DOHH2 (cell line): ENCODE measurements at regions not wholly inside any gene's neighbourhood (a gene's known extent, or its start where the extent isn't known, plus 50 kb on each side); places are given as distances from the start of the nearest gene placed in this dataset.

Source experiments
- H3F3A ChIP-seq: fragments of 200-600 bp; sonication (generic), shearing (Covaris generic); 2 replicates; pipeline ENCODE4 v1.6.0; 2016; ENCODE audit warnings: antibody characterized with exemption, mild to moderate bottlenecking; ENCODE audit not compliant: control insufficient read depth, insufficient read depth
- H3K27ac ChIP-seq: fragments of 200-600 bp; sonication (generic); 2 replicates; pipeline ENCODE4 v1.5.1; 2014; ENCODE audit warnings: low read depth, mild to moderate bottlenecking, low read length, moderate library complexity
- H3K27me3 ChIP-seq: fragments of 200-600 bp; sonication (generic); 2 replicates; pipeline ENCODE4 v1.6.1; 2014; ENCODE audit warnings: mild to moderate bottlenecking, low read length, mixed read lengths; ENCODE audit not compliant: control insufficient read depth
- H3K36me3 ChIP-seq: fragments of 200-600 bp; sonication (generic); 2 replicates; pipeline ENCODE4 v1.6.1; 2014; ENCODE audit warnings: mild to moderate bottlenecking, low read length, moderate library complexity, mixed read lengths; ENCODE audit not compliant: control insufficient read depth
- H3K4me1 ChIP-seq: fragments of 200-600 bp; sonication (generic); 2 replicates; pipeline ENCODE4 v1.6.1; 2014; ENCODE audit warnings: mild to moderate bottlenecking, low read length, mixed read lengths; ENCODE audit not compliant: control insufficient read depth
- H3K4me2 ChIP-seq: fragments of 200-600 bp; sonication (generic); 2 replicates; pipeline ENCODE4 v1.6.0; 2014; ENCODE audit warnings: mild to moderate bottlenecking, low read length, moderate library complexity
- H3K4me3 ChIP-seq: fragments of 200-600 bp; sonication (generic); 2 replicates; pipeline ENCODE4 v1.5.1; 2014; ENCODE audit warnings: mild to moderate bottlenecking, low read length, mixed read lengths
- H3K79me2 ChIP-seq: fragments of 200-600 bp; sonication (generic); 2 replicates; pipeline ENCODE4 v1.6.1; 2014; ENCODE audit warnings: mild to moderate bottlenecking, low read length, mixed read lengths; ENCODE audit not compliant: control insufficient read depth
- H3K9me2 ChIP-seq: fragments of 200-600 bp; sonication (generic); replicated peaks from 2 replicates; pipeline ENCODE4 v1.6.1; 2014; ENCODE audit warnings: mild to moderate bottlenecking, low read length, mixed read lengths; ENCODE audit not compliant: control insufficient read depth
- H3K9me3 ChIP-seq: fragments of 200-600 bp; sonication (generic); 2 replicates; pipeline ENCODE4 v1.6.1; 2014; ENCODE audit warnings: antibody characterized with exemption, low read length, mixed read lengths; ENCODE audit not compliant: control insufficient read depth, insufficient read depth
- H4K20me1 ChIP-seq: fragments of 200-600 bp; sonication (generic); 2 replicates; pipeline ENCODE4 v1.6.0; 2014; ENCODE audit warnings: low read depth, mild to moderate bottlenecking, antibody characterized with exemption, low read length, moderate library complexity; ENCODE audit not compliant: control insufficient read depth, insufficient read depth
- EZH2phosphoT487 ChIP-seq: fragments of 200-600 bp; sonication (generic); IDR thresholded peaks from 2 replicates; pipeline ENCODE4 v1.6.1; 2017; ENCODE audit warnings: borderline replicate concordance, mild to moderate bottlenecking, antibody characterized with exemption, low read length, moderate library complexity, mixed read lengths
- TF ChIP-seq, protein P1 (sequence below): fragments of 200-600 bp; sonication (generic); IDR thresholded peaks from one replicate; pipeline ENCODE4 v1.5.1; 2014; ENCODE audit warnings: antibody characterized with exemption, mild to moderate bottlenecking, low read depth, low read length; ENCODE audit not compliant: poor library complexity, severe bottlenecking

DNA sequence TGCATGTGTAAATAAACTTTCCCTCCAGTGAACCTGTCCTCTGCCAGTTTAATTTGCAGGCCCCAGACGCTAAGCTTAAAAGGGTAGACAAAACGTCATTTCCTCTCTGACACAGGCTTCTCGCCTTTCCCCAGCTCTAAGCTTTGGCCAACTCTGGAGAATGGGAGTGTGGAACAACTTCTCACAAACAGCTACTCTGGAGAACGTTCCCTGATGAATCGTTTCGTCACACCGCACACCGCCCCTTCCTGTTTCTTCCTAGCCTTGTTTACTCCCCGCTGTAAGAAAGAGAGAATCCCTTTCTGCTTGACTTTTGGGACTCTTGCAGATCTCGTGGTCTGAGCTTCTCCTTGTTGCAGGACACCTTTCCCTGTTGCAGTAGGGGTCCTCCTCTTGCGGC is 564.2 kb downstream of the TCERG1L start:
- no peaks in the 10 kb centered on the region for H3K9me3 ChIP-seq
- H3K79me2 ChIP-seq = no peaks in the 10 kb centered on the region
- no peak overlapping the region for H3K4me2 ChIP-seq
- H3K36me3 ChIP-seq = no peaks in the 10 kb centered on the region
- no peaks in the 10 kb centered on the region for H3K9me2 ChIP-seq
- no peaks in the 10 kb centered on the region for H3F3A ChIP-seq
- no peaks in the 10 kb centered on the region for H3K27me3 ChIP-seq
- no peaks in the 10 kb centered on the region for H4K20me1 ChIP-seq
- TF ChIP-seq, protein P1, sequence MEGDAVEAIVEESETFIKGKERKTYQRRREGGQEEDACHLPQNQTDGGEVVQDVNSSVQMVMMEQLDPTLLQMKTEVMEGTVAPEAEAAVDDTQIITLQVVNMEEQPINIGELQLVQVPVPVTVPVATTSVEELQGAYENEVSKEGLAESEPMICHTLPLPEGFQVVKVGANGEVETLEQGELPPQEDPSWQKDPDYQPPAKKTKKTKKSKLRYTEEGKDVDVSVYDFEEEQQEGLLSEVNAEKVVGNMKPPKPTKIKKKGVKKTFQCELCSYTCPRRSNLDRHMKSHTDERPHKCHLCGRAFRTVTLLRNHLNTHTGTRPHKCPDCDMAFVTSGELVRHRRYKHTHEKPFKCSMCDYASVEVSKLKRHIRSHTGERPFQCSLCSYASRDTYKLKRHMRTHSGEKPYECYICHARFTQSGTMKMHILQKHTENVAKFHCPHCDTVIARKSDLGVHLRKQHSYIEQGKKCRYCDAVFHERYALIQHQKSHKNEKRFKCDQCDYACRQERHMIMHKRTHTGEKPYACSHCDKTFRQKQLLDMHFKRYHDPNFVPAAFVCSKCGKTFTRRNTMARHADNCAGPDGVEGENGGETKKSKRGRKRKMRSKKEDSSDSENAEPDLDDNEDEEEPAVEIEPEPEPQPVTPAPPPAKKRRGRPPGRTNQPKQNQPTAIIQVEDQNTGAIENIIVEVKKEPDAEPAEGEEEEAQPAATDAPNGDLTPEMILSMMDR = no peak
- no peak for TF ChIP-seq EZH2phosphoT487
- no peak overlapping the region for H3K4me3 ChIP-seq
- H3K27ac ChIP-seq = no peak overlapping the region
- no peaks in the 10 kb centered on the region for H3K4me1 ChIP-seq

DNA sequence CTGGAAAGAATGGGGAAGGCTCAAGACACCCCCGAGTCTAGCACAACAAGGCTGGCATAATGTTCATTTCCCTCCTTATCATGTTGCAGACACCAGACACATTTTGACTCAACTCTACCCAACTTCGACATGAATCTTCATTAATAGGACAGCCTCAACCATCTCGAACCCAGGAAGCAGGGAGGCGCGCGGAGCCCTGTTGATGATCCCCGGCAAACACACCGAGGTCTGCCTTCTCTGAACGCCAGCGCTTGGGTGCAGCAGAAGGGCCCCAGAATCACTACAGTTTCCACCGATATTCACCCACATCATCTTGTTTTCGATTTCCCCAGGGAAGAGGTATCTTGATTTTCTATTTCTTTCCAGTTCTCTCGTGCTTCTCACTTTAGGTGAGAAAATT is 563.6 kb downstream of the TCERG1L start:
- Histone ChIP-seq H4K20me1 (no peaks in the 10 kb centered on the region), H3K4me1 (no peaks in the 10 kb centered on the region), H3K79me2 (no peaks in the 10 kb centered on the region), H3K27me3 (no peaks in the 10 kb centered on the region), H3K27ac (no peak overlapping the region), H3K9me3 (no peaks in the 10 kb centered on the region), H3K9me2 (no peaks in the 10 kb centered on the region), H3K4me3 (no peak overlapping the region), H3K36me3 (no peaks in the 10 kb centered on the region), H3K4me2 (no peak overlapping the region), H3F3A (no peaks in the 10 kb centered on the region)
- TF ChIP-seq, protein P1 = no peak
- no peak for TF ChIP-seq EZH2phosphoT487

DNA sequence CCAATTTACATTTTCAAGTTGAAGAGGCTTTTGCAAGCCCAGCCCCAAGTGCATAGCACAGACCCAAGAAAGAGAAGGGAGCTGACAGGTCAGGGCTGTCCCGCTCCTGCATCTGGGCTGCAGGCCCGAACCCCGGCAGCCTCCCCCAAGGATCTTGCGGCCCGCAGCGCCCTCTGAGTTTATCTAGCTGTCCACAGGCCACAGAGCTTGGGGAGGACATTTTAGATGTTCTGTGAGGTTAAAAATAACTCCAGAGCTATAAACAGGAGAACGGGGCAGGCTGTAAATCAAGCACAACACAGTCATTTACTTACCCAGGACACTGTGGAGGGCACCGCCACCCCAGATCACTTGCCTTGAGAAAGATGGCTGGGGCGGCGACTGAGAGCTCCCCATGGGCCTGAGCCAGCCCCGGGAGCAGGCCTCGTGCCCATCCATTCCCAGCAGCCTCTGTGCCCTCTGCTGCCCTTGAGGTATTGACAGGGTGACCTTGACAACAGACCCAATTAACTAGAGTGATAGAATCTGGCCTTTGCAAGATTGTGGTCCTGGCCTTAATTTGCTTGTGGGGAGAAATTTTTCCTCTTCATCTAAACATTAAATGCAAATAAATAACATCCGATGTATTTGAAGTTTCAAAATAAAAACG is 563.0 kb downstream of the TCERG1L start:
- Histone ChIP-seq H3K9me3 (no peaks in the 10 kb centered on the region), H3K36me3 (no peaks in the 10 kb centered on the region), H3K9me2 (no peaks in the 10 kb centered on the region), H3K27ac (no peak overlapping the region), H3K79me2 (no peaks in the 10 kb centered on the region), H3K27me3 (no peaks in the 10 kb centered on the region), H3K4me1 (no peaks in the 10 kb centered on the region), H3F3A (no peaks in the 10 kb centered on the region), H3K4me2 (no peak overlapping the region), H4K20me1 (no peaks in the 10 kb centered on the region), H3K4me3 (no peak overlapping the region)
- TF ChIP-seq, protein P1 = no peak
- TF ChIP-seq EZH2phosphoT487 = no peak
